ENCODE measurements at regions not wholly inside any gene's neighbourhood (a gene's known extent, or its start where the extent isn't known, plus 50 kb on each side); places are given as distances from the start of the nearest gene placed in this dataset.

GRCh38 chr7:130935564-130936157, 201.7 kb upstream of the KLF14 start:
- no peak for TF ChIP-seq CTCF (IDR thresholded peaks at IDR 0.05; ENCODE audit: borderline replicate concordance, insufficient read depth, low read depth, low read length)
- H3K4me3 ChIP-seq (ENCODE audit: low read depth, low read length): no peak overlapping the region

- H3K4me3 ChIP-seq (ENCODE audit: low read depth, low read length): no peak overlapping the region
Measured at GRCh38 chr7:130936202-130936931, 202.4 kb upstream of the KLF14 start.

GRCh38 chr7:130937016-130937415, 203.0 kb upstream of the KLF14 start:
- TF ChIP-seq CTCF (IDR thresholded peaks at IDR 0.05; ENCODE audit: borderline replicate concordance, insufficient read depth, low read depth, low read length): no peak
- H3K4me3 ChIP-seq (ENCODE audit: low read depth, low read length): no peak overlapping the region

More at GRCh38 chr7:130936202-130936931, 202.4 kb upstream of the KLF14 start:
- no peak for TF ChIP-seq CTCF (IDR thresholded peaks at IDR 0.05; ENCODE audit: borderline replicate concordance, insufficient read depth, low read depth, low read length)

- H3K4me3 ChIP-seq (ENCODE audit: low read depth, low read length): no peak overlapping the region
- TF ChIP-seq CTCF (IDR thresholded peaks at IDR 0.05; ENCODE audit: borderline replicate concordance, insufficient read depth, low read depth, low read length): no peak
Measured at GRCh38 chr7:130937830-130938229, 203.8 kb upstream of the KLF14 start.

- no peak overlapping the region for H3K4me3 ChIP-seq (ENCODE audit: low read depth, low read length)
- TF ChIP-seq CTCF (IDR thresholded peaks at IDR 0.05; ENCODE audit: borderline replicate concordance, insufficient read depth, low read depth, low read length): no peak
Measured at GRCh38 chr7:130938661-130939060, 204.7 kb upstream of the KLF14 start.

- H3K4me3 ChIP-seq (ENCODE audit: low read depth, low read length): no peak overlapping the region
Measured at GRCh38 chr7:130939321-130940095, 205.5 kb upstream of the KLF14 start.

More at GRCh38 chr7:130939321-130940095, 205.5 kb upstream of the KLF14 start:
- TF ChIP-seq CTCF (IDR thresholded peaks at IDR 0.05; ENCODE audit: borderline replicate concordance, insufficient read depth, low read depth, low read length): no peak
